OCI-LY1 (cell line): ENCODE measurements at regions not wholly inside any gene's neighbourhood (a gene's known extent, or its start where the extent isn't known, plus 50 kb on each side); places are given as distances from the start of the nearest gene placed in this dataset.
"Not testable (repeated sequence)": the region's sequence is repeated elsewhere in the genome, so short reads cannot be mapped to it uniquely, and the experiment has no call there.

Experiments used
- H2AFZ ChIP-seq: fragments of 200-600 bp; sonication (generic), shearing (Covaris generic); 2 replicates; pipeline ENCODE4 v1.6.0; 2014; ENCODE audit warnings: antibody characterized with exemption, mild to moderate bottlenecking, low read length
- H3F3A ChIP-seq: fragments of 200-600 bp; sonication (generic), shearing (Covaris generic); 2 replicates; pipeline ENCODE4 v1.6.0; 2014; ENCODE audit warnings: mild to moderate bottlenecking, antibody characterized with exemption, low read length, moderate library complexity; ENCODE audit not compliant: insufficient read depth
- H3K27ac ChIP-seq: fragments of 200-600 bp; sonication (generic); 2 replicates; pipeline ENCODE4 v1.5.1; 2014; ENCODE audit warnings: low read length, mixed run types, mild to moderate bottlenecking, low read depth; ENCODE audit not compliant: poor library complexity, severe bottlenecking
- H3K27me3 ChIP-seq: fragments of 200-600 bp; sonication (generic); 2 replicates; pipeline ENCODE4 v1.6.0; 2014; ENCODE audit warnings: antibody characterized with exemption, mild to moderate bottlenecking, low read length, moderate library complexity; ENCODE audit not compliant: insufficient read depth
- H3K36me3 ChIP-seq: fragments of 200-600 bp; sonication (generic); 2 replicates; pipeline ENCODE4 v1.6.1; 2014; ENCODE audit warnings: mild to moderate bottlenecking, antibody characterized with exemption, low read length, moderate library complexity, mixed read lengths; ENCODE audit not compliant: insufficient read depth
- H3K4me1 ChIP-seq: fragments of 200-600 bp; sonication (generic); 2 replicates; pipeline ENCODE4 v1.5.1; 2014; ENCODE audit warnings: mild to moderate bottlenecking, low read length, moderate library complexity; ENCODE audit not compliant: insufficient read depth, severe bottlenecking
- H3K4me2 ChIP-seq: fragments of 200-600 bp; sonication (generic), shearing (Covaris generic); 2 replicates; pipeline ENCODE4 v1.6.1; 2014; ENCODE audit warnings: low read length
- H3K4me3 ChIP-seq: fragments of 200-600 bp; sonication (generic); 2 replicates; pipeline ENCODE4 v1.5.1; 2014; ENCODE audit warnings: low read length, low read depth, mild to moderate bottlenecking, mixed read lengths; ENCODE audit not compliant: poor library complexity, severe bottlenecking
- H3K79me2 ChIP-seq: fragments of 200-600 bp; shearing (Covaris generic); 2 replicates; pipeline ENCODE4 v1.6.1; 2016; ENCODE audit warnings: mixed run types, low read length, mixed read lengths; ENCODE audit not compliant: insufficient read depth
- H3K9ac ChIP-seq: fragments of 200-600 bp; sonication (generic), shearing (Covaris generic); 2 replicates; pipeline ENCODE4 v1.6.1; 2014; ENCODE audit warnings: mild to moderate bottlenecking, low read length, mixed read lengths
- H3K9me2 ChIP-seq: fragments of 200-600 bp; sonication (generic), shearing (Covaris generic); 2 replicates; pipeline ENCODE4 v1.6.1; 2014; ENCODE audit warnings: low read depth, mild to moderate bottlenecking, low read length, mixed read lengths
- H3K9me3 ChIP-seq: fragments of 200-600 bp; shearing (Covaris generic); 2 replicates; pipeline ENCODE4 v1.6.1; 2014; ENCODE audit warnings: low read length, mixed read lengths
- H4K20me1 ChIP-seq: fragments of 200-600 bp; sonication (generic), shearing (Covaris generic); 2 replicates; pipeline ENCODE4 v1.6.0; 2016; ENCODE audit warnings: mild to moderate bottlenecking, low read length; ENCODE audit not compliant: insufficient read depth
- EZH2 ChIP-seq: fragments of 200-600 bp; sonication (generic), shearing (Covaris generic); IDR thresholded peaks from 2 replicates; pipeline ENCODE4 v1.8.0; 2017; ENCODE audit warnings: borderline replicate concordance, mixed run types, mild to moderate bottlenecking, antibody characterized with exemption, low read length, moderate library complexity, mixed read lengths
- TF ChIP-seq, protein P1 (sequence below): fragments of 200-600 bp; sonication (generic), shearing (Covaris generic); IDR thresholded peaks from 2 replicates; pipeline ENCODE4 v1.5.1; 2017; ENCODE audit warnings: mild to moderate bottlenecking, antibody characterized with exemption, low read length, moderate library complexity, mixed read lengths

DNA sequence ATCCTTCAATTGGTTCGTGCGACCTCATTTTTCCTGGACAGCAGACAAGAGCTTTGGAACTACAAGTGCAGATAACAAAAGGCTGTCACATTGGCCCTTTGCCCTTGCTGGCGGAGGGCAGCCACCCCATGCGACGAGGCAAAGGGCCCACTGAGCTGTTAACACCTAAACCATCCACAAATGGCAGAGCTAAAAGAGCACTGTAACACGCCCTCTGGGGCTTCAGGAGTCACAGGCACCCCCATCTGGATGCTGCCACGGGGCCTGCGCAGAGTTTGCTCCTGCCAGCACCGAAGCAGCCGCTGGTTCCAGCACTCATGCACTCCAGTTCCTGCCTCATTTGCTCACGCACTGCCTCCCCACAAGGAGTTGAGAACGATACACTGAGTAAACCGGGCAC, 524.9 kb downstream of the ZNF385D start:
- Histone ChIP-seq H3K4me3 (no peak overlapping the region), H3K36me3 (no peaks in the 10 kb centered on the region), H3F3A (no peaks in the 10 kb centered on the region), H2AFZ (no peak overlapping the region), H3K27ac (no peak overlapping the region), H3K27me3 (no peaks in the 10 kb centered on the region), H4K20me1 (no peaks in the 10 kb centered on the region), H3K4me2 (no peak overlapping the region), H3K4me1 (no peaks in the 10 kb centered on the region), H3K9me3 (no peaks in the 10 kb centered on the region), H3K79me2 (no peaks in the 10 kb centered on the region), H3K9ac (no peak overlapping the region), H3K9me2 (no peaks in the 10 kb centered on the region)
- TF ChIP-seq EZH2 = no peak
- TF ChIP-seq, protein P1, sequence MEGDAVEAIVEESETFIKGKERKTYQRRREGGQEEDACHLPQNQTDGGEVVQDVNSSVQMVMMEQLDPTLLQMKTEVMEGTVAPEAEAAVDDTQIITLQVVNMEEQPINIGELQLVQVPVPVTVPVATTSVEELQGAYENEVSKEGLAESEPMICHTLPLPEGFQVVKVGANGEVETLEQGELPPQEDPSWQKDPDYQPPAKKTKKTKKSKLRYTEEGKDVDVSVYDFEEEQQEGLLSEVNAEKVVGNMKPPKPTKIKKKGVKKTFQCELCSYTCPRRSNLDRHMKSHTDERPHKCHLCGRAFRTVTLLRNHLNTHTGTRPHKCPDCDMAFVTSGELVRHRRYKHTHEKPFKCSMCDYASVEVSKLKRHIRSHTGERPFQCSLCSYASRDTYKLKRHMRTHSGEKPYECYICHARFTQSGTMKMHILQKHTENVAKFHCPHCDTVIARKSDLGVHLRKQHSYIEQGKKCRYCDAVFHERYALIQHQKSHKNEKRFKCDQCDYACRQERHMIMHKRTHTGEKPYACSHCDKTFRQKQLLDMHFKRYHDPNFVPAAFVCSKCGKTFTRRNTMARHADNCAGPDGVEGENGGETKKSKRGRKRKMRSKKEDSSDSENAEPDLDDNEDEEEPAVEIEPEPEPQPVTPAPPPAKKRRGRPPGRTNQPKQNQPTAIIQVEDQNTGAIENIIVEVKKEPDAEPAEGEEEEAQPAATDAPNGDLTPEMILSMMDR = no peak

DNA sequence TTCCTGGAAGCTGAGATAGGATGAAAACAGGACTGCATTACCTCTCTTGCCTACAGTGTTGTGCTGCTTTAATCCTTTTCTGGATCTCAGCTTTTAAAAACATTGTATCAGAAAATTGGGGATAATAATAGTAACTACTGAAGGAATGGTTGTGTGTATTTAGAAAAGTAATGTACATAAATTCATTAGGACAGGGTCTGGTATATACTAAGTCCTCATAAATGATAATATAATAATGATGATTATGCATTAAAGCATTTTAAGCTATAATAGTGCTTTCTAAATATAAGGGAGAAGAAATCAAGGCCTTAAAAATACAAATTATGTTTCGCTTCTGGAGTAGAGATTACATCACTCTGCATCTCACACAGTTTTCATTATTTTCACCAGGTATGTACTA, 530.1 kb downstream of the ZNF385D start:
- Histone ChIP-seq H3K4me3 (no peak overlapping the region), H3K4me1 (no peaks in the 10 kb centered on the region), H3K9ac (no peak overlapping the region), H4K20me1 (no peaks in the 10 kb centered on the region), H3K27ac (no peak overlapping the region), H3K27me3 (no peaks in the 10 kb centered on the region), H3K9me3 (no peaks in the 10 kb centered on the region), H2AFZ (no peak overlapping the region), H3K36me3 (no peaks in the 10 kb centered on the region), H3K79me2 (no peaks in the 10 kb centered on the region), H3F3A (no peaks in the 10 kb centered on the region), H3K9me2 (no peaks in the 10 kb centered on the region), H3K4me2 (no peak overlapping the region)
- TF ChIP-seq, protein P1 = no peak
- no peak for TF ChIP-seq EZH2

DNA sequence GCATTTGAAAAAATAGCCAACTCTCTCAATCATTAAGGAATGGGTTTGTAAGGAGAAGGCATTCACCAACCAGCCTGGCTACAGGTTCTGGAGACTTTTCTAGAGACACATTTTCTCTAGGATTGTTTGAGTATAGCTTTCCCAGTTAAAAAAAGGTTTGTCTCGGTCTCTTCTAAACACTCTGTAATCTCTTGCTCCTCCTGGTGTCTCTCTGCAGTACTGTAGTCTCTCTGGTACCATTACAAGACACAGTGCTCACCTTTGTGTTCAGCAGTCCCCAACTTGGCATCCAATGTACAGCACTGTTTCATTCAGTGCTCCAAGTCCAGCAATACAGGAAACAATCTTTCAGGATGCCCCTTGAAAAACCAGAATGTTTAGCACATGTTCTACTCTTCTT, 534.4 kb downstream of the ZNF385D start:
- no peaks in the 10 kb centered on the region for H4K20me1 ChIP-seq
- no peaks in the 10 kb centered on the region for H3F3A ChIP-seq

DNA sequence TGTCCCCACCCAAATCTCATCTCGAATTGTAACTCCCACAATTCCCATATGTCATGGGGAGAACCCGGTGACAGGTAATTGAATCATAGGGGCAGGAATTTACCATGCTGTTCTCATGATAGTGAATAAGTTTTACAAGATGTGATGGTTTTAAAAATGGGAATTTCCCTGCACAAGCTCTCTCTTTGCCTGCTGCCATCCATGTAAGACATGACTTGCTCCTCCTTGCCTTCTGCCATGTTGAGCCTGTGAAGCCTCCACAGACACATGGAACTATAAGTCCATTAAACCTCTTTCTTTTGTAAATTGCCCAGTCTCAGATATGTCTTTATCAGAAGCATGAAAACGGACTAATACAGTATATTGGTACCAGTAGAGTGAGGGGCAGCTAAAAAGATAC, 546.9 kb downstream of the ZNF385D start:
- H3K27me3 ChIP-seq, H3K4me1 ChIP-seq, H2AFZ ChIP-seq, H3K27ac ChIP-seq, H3K9me3 ChIP-seq, H3K4me3 ChIP-seq, H3K9me2 ChIP-seq, H3K9ac ChIP-seq, H4K20me1 ChIP-seq, H3K4me2 ChIP-seq, H3F3A ChIP-seq, H3K36me3 ChIP-seq, H3K79me2 ChIP-seq: not testable (repeated sequence)

More for the DNA sequence above, 534.4 kb downstream of the ZNF385D start:
- H3K4me1 ChIP-seq = no peaks in the 10 kb centered on the region
- H3K27ac ChIP-seq = no peak overlapping the region
- no peak for TF ChIP-seq EZH2
- TF ChIP-seq, protein P1 = peak; percentile 44
- no peak overlapping the region for H3K9ac ChIP-seq
- no peak overlapping the region for H3K4me3 ChIP-seq
- no peaks in the 10 kb centered on the region for H3K9me2 ChIP-seq
- H2AFZ ChIP-seq = no peak overlapping the region
- no peaks in the 10 kb centered on the region for H3K36me3 ChIP-seq
- no peaks in the 10 kb centered on the region for H3K79me2 ChIP-seq
- H3K9me3 ChIP-seq = no peaks in the 10 kb centered on the region
- H3K27me3 ChIP-seq = no peaks in the 10 kb centered on the region
- no peak overlapping the region for H3K4me2 ChIP-seq
